NT2/D1 (cell line): ENCODE measurements at regions not wholly inside any gene's neighbourhood (a gene's known extent, or its start where the extent isn't known, plus 50 kb on each side); places are given as distances from the start of the nearest gene placed in this dataset.

Experiments
- DNase-seq: peaks from one replicate; pipeline ENCODE4 v3.0.0-alpha.2; 2011; ENCODE audit warnings: low read depth, low spot score
- H3K27me3 ChIP-seq: 2 replicates; pipeline ENCODE4 v1.6.0; 2011; ENCODE audit warnings: mild to moderate bottlenecking; ENCODE audit not compliant: insufficient read length, insufficient read depth
- H3K36me3 ChIP-seq: 2 replicates; pipeline ENCODE4 v1.6.1; 2011; ENCODE audit warnings: mild to moderate bottlenecking, low read length, mixed read lengths; ENCODE audit not compliant: insufficient read depth, insufficient read length
- H3K4me1 ChIP-seq: 2 replicates; pipeline ENCODE4 v1.5.1; 2011; ENCODE audit not compliant: insufficient read depth, insufficient read length
- H3K4me3 ChIP-seq: 2 replicates; pipeline ENCODE4 v1.5.1; 2011; ENCODE audit warnings: low read depth; ENCODE audit not compliant: insufficient read length
- H3K9ac ChIP-seq: 2 replicates; pipeline ENCODE4 v1.6.0; 2011; ENCODE audit warnings: low read depth; ENCODE audit not compliant: insufficient read length
- H3K9me3 ChIP-seq: 2 replicates; pipeline ENCODE4 v1.5.1; 2011; ENCODE audit warnings: mild to moderate bottlenecking, low read length; ENCODE audit not compliant: insufficient read depth
- SUZ12 ChIP-seq: IDR thresholded peaks from 2 replicates; pipeline ENCODE4 v1.6.1; 2011; ENCODE audit not compliant: insufficient read length, insufficient read depth; ENCODE audit errors: extremely low read depth
- YY1 ChIP-seq: IDR thresholded peaks from 2 replicates; pipeline ENCODE4 v1.6.1; 2011; ENCODE audit not compliant: insufficient read length, insufficient read depth
- ZNF274 ChIP-seq: IDR thresholded peaks from 2 replicates; pipeline ENCODE4 v1.6.1; 2011; ENCODE audit warnings: mild to moderate bottlenecking, low read depth, low read length

- Histone ChIP-seq H3K9me3 (no peaks in the 10 kb centered on the region), H3K4me3 (no peak overlapping the region), H3K4me1 (peaks cover 3% of the 10 kb centered on the region), H3K27me3 (no peaks in the 10 kb centered on the region), H3K9ac (no peak overlapping the region), H3K36me3 (no peaks in the 10 kb centered on the region)
- no peak for DNase-seq
- TF ChIP-seq SUZ12 (no peak), ZNF274 (no peak), YY1 (no peak)
Measured at GRCh38 chr5:93300945-93301344, 280.1 kb downstream of the NR2F1-AS1 start.

DNA sequence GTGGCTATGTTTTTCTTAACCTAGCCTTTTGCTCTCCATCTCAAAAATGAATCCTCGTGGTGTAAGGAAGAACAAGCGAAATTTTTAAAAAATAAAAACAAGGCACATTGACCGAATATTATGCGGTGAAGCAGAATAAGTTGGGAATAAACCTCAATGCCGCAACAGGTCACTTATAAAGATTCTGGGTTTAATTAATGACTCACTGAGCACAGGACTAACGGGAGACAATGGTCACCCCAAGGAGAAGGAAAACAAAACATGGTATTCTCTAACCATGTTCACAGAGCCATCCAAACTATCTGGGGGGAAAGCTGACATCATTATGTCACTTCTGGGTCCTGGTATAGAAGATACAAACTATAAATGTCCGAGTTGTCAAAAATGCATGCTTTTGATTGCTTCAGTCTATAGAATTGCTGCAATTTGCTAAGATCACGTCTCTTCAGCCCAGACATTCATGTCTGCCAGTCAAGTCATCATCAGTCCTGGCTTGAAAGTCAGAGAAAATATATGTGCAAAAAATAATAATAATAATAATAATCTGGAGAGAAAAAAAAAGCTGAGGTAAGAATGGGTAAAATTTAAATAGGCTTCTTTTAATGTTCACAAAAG lies 280.6 kb downstream of the NR2F1-AS1 start:
- TF ChIP-seq ZNF274, result no peak
- TF ChIP-seq YY1, result no peak
- TF ChIP-seq SUZ12, result no peak
- no peaks in the 10 kb centered on the region for H3K27me3 ChIP-seq
- H3K4me1 ChIP-seq, result peaks cover 3% of the 10 kb centered on the region
- H3K36me3 ChIP-seq, result no peaks in the 10 kb centered on the region
- H3K4me3 ChIP-seq, result no peak overlapping the region
- no peaks in the 10 kb centered on the region for H3K9me3 ChIP-seq
- H3K9ac ChIP-seq, result no peak overlapping the region
- no peak for DNase-seq

GRCh38 chr5:93299681-93300308 lies 281.2 kb downstream of the NR2F1-AS1 start:
- H3K36me3 ChIP-seq, result no peaks in the 10 kb centered on the region
- H3K27me3 ChIP-seq, result no peaks in the 10 kb centered on the region
- peaks cover 3% of the 10 kb centered on the region for H3K4me1 ChIP-seq
- no peak overlapping the region for H3K9ac ChIP-seq
- TF ChIP-seq SUZ12, result no peak
- TF ChIP-seq YY1, result no peak
- no peak for TF ChIP-seq ZNF274
- no peak overlapping the region for H3K4me3 ChIP-seq
- no peaks in the 10 kb centered on the region for H3K9me3 ChIP-seq
- DNase-seq, result no peak

DNA sequence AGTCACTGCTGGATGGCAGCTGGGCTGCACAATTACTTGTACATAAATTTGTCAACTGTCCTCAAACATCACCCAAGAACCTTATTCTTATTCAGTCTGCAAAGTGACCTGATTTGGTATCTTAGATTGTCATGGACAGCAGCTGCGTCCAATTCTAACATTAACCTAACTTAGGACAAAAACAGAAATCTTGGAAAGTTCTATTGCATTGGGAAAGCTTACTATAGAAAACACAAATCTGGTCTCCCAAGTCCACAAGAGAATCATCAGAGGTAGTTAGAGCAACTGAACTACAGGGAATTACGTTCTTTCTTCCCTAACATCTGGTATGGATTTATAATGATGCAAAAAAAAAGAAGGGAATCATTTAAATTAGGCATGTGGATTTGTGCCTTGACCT lies 283.9 kb downstream of the NR2F1-AS1 start:
- Histone ChIP-seq H3K9ac (no peak overlapping the region), H3K27me3 (no peaks in the 10 kb centered on the region), H3K9me3 (no peaks in the 10 kb centered on the region), H3K4me3 (no peak overlapping the region), H3K4me1 (no peaks in the 10 kb centered on the region), H3K36me3 (no peaks in the 10 kb centered on the region)
- no peak for TF ChIP-seq YY1
- TF ChIP-seq SUZ12, result no peak
- TF ChIP-seq ZNF274, result no peak
- DNase-seq, result no peak

- H3K36me3 ChIP-seq, result no peaks in the 10 kb centered on the region
- no peaks in the 10 kb centered on the region for H3K9me3 ChIP-seq
- H3K27me3 ChIP-seq, result no peaks in the 10 kb centered on the region
- no peak overlapping the region for H3K9ac ChIP-seq
- DNase-seq, result no peak
- TF ChIP-seq ZNF274 (no peak), SUZ12 (no peak), YY1 (no peak)
- no peaks in the 10 kb centered on the region for H3K4me1 ChIP-seq
- no peak overlapping the region for H3K4me3 ChIP-seq
Measured at GRCh38 chr5:93296338-93296737, 284.7 kb downstream of the NR2F1-AS1 start.

GRCh38 chr5:93294996-93295395 lies 286.0 kb downstream of the NR2F1-AS1 start:
- no peak for TF ChIP-seq ZNF274
- TF ChIP-seq SUZ12, result no peak
- no peak for TF ChIP-seq YY1
- H3K27me3 ChIP-seq, result no peaks in the 10 kb centered on the region
- H3K9ac ChIP-seq, result no peak overlapping the region
- no peaks in the 10 kb centered on the region for H3K9me3 ChIP-seq
- H3K36me3 ChIP-seq, result no peaks in the 10 kb centered on the region
- H3K4me1 ChIP-seq, result no peaks in the 10 kb centered on the region
- DNase-seq, result no peak
- no peak overlapping the region for H3K4me3 ChIP-seq

DNA sequence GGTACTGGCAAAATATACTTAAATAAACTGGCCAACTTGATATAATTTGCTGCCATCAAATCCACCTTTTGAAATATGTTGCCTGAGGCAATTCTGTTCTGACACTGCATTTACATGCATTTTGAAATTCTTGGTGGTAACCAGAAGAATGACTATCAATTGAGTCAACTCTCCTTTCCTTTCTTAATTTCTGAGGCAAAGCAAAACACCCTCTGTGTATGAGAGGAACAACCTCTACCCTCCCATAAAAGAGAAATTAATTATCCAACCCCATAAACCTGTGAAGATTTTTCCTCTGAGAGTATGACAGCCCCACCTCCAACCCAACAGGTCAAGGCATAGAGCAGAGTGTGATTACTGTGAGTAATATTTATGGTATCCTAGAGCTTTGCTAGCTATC lies 286.8 kb downstream of the NR2F1-AS1 start:
- H3K9me3 ChIP-seq, result no peaks in the 10 kb centered on the region
- DNase-seq, result no peak
- no peaks in the 10 kb centered on the region for H3K36me3 ChIP-seq
- no peak for TF ChIP-seq SUZ12
- TF ChIP-seq YY1, result no peak
- no peak for TF ChIP-seq ZNF274
- no peaks in the 10 kb centered on the region for H3K27me3 ChIP-seq
- no peak overlapping the region for H3K9ac ChIP-seq
- H3K4me3 ChIP-seq, result no peak overlapping the region
- H3K4me1 ChIP-seq, result no peaks in the 10 kb centered on the region

DNA sequence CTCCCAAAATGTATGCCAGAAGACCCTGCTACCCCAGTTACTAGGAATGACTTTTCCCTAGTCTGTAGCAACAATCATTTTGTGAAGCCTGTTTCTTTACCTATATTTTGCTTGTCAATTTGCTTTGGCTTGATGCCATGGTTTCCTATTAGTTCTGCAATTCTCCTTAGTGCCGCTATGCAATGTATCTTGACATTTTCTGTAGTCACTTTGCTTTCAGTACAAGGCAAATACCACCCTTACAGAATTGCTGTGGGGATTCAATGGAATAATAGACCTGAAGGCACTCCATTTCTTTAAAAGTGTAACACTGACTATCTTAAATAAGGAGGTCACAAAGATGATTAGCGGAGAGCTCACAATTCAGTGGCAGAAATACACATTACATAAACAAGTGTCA lies 291.1 kb downstream of the NR2F1-AS1 start:
- Histone ChIP-seq H3K4me3 (no peak overlapping the region), H3K27me3 (no peaks in the 10 kb centered on the region), H3K36me3 (no peaks in the 10 kb centered on the region), H3K9me3 (peaks cover 5% of the 10 kb centered on the region; the same call in 1 of the 2 replicates), H3K4me1 (no peaks in the 10 kb centered on the region), H3K9ac (no peak overlapping the region)
- no peak for DNase-seq
- TF ChIP-seq SUZ12, result no peak
- no peak for TF ChIP-seq ZNF274
- no peak for TF ChIP-seq YY1
